ENCODE measurements at regions not wholly inside any gene's neighbourhood (a gene's known extent, or its start where the extent isn't known, plus 50 kb on each side); places are given as distances from the start of the nearest gene placed in this dataset.

DNA sequence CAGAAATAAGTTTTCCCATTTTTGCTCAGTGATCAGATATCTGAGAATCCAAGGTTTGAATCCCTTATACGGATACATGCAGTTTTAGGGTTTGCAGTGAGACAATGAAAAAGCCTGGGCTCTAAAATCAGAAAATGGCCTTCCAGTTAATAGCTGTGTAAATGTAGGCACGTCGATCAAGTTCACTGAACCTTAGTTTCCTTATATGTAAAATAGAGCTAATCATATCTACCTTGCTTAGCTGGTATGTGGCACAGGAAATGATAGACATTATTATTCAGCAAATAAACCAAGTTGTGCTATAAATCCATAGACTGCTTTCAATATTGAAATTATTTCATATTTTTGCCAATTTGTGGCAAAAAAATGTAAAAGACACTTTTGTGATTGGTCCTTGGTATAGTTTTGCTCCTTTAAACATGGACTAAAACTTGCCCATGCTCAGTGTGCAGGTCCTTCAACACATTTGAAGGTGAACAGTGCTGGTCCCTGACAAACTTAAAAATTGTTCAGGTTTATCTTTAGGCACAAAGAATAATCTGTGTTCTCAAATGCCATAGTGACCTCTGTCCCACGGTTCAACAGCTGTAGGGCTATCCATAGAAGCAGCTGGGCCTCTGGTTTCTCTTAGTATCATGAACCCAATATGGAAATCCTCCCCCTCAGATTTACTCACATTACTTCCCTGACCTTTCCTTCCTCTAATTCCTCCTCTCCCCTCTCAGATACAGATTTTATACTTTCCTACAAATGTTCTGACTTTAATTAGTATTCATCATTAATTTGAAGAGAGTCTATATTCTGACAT is 51.0 kb downstream of the CCDC54 start:
- DNase-seq, result no peak

DNA sequence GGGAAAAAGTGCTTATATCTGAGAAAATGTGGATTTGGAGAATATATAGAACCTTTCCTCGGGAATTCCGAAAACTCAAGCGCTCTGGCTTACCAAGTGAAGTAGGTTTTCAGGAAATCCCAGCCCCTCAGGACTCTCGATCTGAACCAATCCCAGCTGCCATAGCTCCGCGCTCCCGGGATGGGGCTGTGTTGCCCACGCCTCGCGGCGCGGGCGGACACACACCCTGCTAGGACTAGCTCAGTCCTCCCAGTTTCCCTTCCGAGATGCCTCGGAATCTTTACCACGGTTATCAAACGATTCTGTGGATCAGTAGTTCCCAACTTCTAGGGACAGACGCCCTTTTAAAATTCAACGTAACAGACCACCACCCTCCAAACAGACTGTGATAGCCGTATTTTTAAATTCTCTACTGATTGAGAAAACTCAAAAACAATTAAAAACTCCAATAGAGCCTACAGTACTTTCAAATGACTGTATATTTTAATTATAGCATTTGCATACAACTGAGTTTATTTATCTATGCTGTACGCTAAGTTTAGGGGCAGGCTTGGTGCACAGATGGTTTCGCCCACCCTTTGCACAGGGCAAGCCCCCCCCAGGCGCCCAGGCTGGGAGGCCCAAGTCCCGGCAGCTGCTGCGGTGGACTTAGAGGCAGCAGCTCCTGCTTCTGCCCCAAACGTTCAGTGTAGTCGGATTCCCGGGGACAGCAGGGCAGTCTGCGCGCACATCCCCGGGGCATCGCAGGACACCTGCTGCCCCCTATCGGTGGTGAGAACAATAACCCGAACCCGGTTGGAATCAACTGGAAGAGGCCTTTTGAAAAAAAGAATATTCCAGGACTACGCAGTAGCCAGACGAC is 52.3 kb downstream of the CCDC54 start:
- DNase-seq, result peak; percentile 63

DNA sequence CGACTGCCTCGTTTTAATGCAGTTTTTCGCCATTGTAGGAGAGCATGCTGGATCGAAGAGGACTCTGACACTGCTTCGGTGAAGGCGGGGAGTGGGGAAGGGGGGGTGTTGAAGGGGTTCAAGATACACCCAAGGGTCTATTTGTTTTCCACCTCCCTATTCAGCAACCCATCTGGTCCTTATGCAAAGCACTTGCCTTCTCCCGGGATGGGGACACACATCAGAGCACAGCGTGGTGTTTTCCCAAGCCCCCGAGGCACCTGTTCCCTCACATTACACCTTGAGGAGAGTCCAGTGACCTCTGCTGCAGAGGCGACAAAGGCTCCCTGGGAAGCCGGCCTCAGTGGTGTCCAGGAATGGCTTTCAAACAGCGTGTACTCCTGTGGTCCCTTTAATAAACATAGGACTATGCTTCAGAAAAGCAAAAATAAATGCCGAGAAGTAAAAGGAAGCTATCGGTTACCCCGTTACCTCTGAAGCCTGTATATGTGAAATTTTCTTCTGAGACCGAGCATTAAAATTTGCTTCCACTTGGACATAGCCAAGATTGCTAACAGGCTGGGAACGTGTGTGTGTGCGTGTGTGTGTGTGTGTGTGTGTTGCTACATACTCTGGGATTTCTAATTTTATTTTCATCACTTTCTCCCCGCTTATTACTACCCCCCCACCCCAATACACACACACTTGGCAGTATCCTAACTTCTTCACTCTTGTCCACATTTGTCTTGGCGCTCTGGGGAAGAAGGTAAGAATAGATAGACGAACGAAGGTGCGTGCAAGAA is 53.2 kb downstream of the CCDC54 start:
- no peak for DNase-seq

GRCh38 chr3:107430996-107431245 is 53.7 kb downstream of the CCDC54 start:
- DNase-seq, result no peak

- DNase-seq, result peak; percentile 33
Observed at GRCh38 chr3:107431246-107432012, 54.2 kb downstream of the CCDC54 start.

DNA sequence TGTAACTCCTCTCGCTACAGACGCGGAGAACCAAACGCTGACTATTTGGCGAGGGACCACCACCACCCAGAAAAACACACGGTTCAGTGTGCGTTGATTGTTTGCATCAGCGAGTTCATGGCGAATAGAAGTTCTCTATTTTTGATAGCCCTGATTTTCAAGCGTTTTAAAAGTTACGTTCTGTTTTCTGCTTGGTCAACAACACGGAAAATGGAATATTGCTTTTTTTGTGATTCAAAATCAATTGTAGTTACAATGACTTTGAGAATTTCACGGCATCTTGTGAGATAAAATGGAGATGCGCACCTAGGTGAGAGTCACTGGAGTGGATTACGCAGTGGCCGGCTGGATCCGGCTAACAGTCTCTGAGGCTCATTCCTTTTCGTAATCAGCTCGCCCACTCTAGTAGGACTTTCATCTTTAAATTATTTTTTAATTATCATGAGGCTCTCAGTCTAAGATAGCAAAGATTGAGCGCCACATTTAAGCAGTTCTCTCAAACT is 54.8 kb downstream of the CCDC54 start:
- no peak for DNase-seq

- DNase-seq, result no peak
Observed at GRCh38 chr3:107432646-107433045, 55.4 kb downstream of the CCDC54 start.

DNA sequence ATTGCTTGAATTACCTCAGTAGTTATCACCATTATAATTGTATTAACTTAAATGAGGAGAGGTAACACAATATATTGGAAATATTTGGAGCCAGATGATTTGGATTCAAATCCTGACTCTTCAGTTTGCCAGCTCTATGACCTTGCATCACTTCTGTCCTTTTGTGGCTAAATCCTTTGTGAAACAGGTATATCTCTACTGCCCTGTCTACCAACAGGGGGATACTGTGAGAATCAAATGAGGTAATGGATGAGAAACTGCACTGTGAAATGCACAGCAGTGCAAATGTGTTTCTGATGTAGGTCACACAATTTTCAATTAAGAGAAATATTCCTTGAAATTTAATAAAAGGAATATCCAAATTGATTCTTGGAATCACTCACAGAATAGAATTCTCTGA is 58.8 kb downstream of the CCDC54 start:
- DNase-seq, result no peak

DNA sequence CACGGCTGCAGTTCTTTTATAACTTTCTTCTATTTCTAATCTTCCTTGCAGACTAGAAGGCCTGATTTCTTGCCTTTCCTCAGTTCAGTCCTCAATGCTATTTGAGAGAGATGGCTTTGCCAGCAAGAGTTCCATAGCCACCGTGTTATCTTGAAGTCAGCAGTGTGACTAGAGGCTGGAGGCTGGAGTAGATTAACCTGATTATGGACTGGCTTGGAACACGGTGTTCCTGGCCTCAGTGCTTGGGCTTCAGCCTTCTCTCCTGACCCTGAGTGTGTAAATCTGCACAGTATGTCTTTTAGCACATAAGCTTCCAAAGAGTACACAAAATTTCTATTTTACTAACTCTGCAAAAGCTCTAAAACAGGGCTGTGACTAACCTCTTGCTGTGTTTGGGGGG is 61.4 kb downstream of the CCDC54 start:
- DNase-seq, result no peak

GRCh38 chr3:107441617-107442016 is 64.4 kb downstream of the CCDC54 start:
- DNase-seq, result no peak

DNA sequence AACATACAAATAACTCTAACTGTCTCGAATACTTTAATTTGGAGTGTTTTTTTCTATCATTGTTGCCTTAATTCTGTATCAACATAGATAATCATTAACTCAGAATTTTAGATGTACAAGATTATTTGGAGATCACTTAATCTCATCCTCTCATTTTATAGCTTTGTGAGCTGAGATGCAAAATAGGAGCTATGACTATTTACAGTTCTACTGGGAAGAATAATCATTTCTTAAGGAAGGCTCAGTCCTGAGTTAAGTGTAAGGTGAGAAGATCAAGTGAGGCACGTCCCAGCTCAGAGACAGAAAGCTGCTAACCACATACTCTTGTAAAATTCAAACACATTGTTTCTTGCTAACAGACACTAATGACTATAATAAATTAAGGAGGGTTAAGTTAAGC is 66.2 kb downstream of the CCDC54 start:
- DNase-seq, result no peak

DNA sequence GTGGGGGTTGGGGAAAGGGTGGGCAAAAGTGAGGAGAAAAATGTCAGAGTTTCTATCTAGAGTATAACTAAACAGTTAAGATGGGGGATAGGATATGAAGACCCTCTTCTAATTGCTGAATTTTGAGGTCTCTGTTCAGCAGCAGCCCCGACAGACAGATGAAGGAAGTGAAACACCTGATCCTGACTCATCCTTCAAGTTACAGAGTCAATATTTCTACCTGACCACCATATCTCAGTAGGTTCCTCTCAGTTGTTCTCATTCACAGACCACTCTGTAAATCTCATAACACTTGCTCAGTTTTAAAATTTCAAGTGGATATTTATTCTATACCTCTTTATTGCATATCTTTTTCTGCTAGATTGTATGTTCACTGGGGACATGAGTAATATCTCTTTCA is 69.5 kb downstream of the CCDC54 start:
- DNase-seq, result no peak

- DNase-seq, result no peak
Observed at GRCh38 chr3:107450254-107450893, 72.4 kb upstream of the BBX start.

- DNase-seq, result no peak
Observed at GRCh38 chr3:107452436-107452835, 70.3 kb upstream of the BBX start.

- DNase-seq, result no peak
Observed at GRCh38 chr3:107453504-107453903, 69.3 kb upstream of the BBX start.

GRCh38 chr3:107455621-107456020 is 67.1 kb upstream of the BBX start:
- no peak for DNase-seq

GRCh38 chr3:107456501-107456900 is 66.3 kb upstream of the BBX start:
- no peak for DNase-seq

GRCh38 chr3:107458871-107459270 is 63.9 kb upstream of the BBX start:
- DNase-seq, result no peak

DNA sequence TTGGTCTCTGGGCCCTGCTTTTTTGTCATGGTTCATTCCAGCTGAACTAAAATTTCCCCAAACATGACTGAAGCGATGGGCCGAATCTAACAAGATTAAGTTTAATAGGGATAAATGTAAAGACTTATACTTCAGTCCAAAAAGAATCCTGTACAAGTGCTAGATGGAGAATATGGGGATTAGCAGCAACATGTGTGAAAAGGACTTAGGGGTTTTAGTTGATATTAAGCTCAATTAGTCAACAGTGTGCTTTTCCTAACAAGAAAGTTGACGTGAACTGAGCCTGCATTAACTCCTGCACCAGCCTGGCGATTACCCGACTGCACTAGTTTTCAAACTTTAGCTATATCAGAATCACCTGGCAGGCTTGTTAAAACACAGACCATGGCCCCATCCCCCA is 61.0 kb upstream of the BBX start:
- DNase-seq, result no peak

DNA sequence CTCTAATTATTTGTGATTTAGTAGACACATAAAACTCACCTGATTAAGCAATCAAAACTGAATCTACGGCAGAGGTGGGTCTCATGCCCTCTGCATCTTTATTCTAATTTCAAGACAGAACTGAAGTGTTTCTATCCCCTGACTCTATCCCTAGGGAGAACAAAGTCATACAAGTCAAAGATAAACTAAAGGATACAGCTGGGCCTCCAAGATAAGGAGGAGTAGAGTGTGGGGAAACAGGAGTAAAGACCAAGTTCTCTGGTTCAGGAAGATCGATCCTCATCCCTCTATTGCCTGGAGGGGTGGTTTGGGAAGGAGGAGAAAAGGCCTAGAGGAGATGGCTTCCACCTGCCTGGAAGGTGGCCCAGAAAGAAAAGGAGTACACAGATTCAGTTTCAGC is 58.7 kb upstream of the BBX start:
- no peak for DNase-seq

GRCh38 chr3:107465064-107465631 is 57.6 kb upstream of the BBX start:
- no peak for DNase-seq

GRCh38 chr3:107468782-107469181 is 54.0 kb upstream of the BBX start:
- DNase-seq, result no peak

Measured in GOT3 (cell line).